Gastrocnemius medialis (tissue), 4 donors: ENCODE measurements at regions not wholly inside any gene's neighbourhood (a gene's known extent, or its start where the extent isn't known, plus 50 kb on each side); places are given as distances from the start of the nearest gene placed in this dataset.

Source experiments
- POLR2A ChIP-seq, 2 donors: fragments of 450-650 bp; IDR thresholded peaks; one replicate each; pipeline ENCODE4 v1.6.1; 2017; ENCODE audit warnings: antibody characterized with exemption in 2 of 2, mild to moderate bottlenecking in 2 of 2, moderate library complexity in 2 of 2
- TF ChIP-seq, protein P1 (sequence below), 5 experiments: fragments of 450-650 bp in 3 of 5; fragments of 200-600 bp in 2 of 5; sonication (generic) in 2 of 5; IDR thresholded peaks in 4 of 5; conservative IDR thresholded peaks in 1 of 5; 1 replicate in 4 of 5; 2 replicates in 1 of 5; pipeline ENCODE4 v1.5.1; 2016 to 2019; ENCODE audit warnings: antibody characterized with exemption in 5 of 5, mild to moderate bottlenecking in 3 of 5, moderate library complexity in 3 of 5

DNA sequence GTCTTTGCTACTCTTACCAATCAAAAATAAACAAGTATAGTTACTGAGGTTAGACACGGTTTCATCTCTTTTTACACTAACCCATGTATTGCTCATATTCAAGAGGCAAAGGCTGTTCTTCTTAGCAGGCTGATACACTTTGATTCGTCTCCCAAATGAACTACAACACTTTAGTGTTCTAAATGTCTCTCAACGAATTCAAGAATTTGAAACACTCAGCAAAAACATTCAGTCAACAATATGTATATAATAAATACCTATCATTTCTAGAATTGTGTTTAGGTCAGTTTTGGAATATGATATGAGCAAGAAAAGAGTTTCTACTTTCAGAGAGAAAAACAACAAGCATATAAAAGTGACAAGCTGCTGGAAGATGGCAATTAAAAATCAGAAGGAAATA is 669.6 kb upstream of the DPPA4 start:
- no peak for TF ChIP-seq POLR2A (IDR thresholded peaks at IDR 0.05)
- TF ChIP-seq, protein P1, sequence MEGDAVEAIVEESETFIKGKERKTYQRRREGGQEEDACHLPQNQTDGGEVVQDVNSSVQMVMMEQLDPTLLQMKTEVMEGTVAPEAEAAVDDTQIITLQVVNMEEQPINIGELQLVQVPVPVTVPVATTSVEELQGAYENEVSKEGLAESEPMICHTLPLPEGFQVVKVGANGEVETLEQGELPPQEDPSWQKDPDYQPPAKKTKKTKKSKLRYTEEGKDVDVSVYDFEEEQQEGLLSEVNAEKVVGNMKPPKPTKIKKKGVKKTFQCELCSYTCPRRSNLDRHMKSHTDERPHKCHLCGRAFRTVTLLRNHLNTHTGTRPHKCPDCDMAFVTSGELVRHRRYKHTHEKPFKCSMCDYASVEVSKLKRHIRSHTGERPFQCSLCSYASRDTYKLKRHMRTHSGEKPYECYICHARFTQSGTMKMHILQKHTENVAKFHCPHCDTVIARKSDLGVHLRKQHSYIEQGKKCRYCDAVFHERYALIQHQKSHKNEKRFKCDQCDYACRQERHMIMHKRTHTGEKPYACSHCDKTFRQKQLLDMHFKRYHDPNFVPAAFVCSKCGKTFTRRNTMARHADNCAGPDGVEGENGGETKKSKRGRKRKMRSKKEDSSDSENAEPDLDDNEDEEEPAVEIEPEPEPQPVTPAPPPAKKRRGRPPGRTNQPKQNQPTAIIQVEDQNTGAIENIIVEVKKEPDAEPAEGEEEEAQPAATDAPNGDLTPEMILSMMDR (IDR thresholded peaks at IDR 0.05 in 4 of 5, conservative IDR thresholded peaks at IDR 0.05 in 1 of 5) = no peak
